ENCODE measurements at regions not wholly inside any gene's neighbourhood (a gene's known extent, or its start where the extent isn't known, plus 50 kb on each side); places are given as distances from the start of the nearest gene placed in this dataset.

DNA sequence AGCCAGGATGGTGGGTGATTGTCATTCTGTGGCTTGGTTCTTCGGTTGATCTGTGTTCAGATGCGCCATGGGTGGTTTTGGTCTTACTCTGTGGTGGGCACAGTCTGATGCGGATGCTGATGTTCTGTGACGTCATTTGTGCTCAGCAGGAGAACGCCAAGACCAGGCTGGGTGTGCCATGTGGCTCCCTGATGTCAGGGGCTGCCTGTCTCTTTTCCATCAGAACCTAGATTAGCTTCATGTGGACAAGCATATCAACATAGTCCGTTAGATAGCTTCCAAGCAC lies 100.6 kb upstream of the ARL4C start:
- no peak for DNase-seq (ENCODE audit: low spot score)
- TF ChIP-seq, protein P1, sequence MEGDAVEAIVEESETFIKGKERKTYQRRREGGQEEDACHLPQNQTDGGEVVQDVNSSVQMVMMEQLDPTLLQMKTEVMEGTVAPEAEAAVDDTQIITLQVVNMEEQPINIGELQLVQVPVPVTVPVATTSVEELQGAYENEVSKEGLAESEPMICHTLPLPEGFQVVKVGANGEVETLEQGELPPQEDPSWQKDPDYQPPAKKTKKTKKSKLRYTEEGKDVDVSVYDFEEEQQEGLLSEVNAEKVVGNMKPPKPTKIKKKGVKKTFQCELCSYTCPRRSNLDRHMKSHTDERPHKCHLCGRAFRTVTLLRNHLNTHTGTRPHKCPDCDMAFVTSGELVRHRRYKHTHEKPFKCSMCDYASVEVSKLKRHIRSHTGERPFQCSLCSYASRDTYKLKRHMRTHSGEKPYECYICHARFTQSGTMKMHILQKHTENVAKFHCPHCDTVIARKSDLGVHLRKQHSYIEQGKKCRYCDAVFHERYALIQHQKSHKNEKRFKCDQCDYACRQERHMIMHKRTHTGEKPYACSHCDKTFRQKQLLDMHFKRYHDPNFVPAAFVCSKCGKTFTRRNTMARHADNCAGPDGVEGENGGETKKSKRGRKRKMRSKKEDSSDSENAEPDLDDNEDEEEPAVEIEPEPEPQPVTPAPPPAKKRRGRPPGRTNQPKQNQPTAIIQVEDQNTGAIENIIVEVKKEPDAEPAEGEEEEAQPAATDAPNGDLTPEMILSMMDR (IDR thresholded peaks at IDR 0.05): no peak
- no peak overlapping the region for H3K27ac ChIP-seq
- H3K4me3 ChIP-seq: no peak overlapping the region

DNA sequence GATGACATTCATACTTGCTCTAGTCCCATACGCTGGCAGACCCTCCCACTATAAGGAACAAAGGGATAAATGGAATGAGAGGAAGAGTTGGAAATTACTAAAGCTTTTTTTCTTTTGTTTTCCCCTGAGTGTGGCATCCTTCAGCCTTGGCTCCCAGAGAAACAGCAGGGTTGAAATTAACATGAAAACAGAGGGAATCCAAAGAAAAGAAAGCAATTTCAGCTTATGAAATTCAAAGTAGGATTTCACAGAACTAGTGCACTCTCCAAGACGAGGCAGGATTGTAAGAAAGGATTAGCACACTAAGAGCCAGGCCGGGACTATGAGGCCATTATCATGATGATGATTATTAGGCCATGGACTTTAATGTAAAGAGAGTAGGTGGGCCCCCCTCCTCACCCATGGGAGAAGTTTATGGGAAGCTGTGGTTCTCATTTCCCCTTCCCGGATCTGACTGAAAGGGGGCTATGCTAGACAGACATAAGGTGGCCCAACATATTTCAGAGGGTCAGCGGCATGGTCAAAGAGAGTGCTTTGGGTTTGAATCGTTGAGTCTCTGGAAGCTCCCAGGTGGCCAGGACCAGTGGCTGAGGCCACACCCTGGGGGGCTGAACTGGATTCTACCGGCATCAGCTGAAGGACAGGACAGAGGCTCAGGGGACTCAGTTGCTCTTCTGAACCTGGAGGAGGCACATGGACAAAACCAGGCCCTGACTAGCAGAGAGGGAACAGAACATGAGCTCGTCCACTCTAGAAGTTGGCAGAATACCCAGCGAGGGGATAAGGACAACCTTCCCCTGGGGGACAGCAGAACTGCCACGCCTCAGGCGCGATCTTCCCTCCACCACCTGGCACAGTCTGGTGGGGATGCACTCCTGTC lies 100.1 kb upstream of the ARL4C start:
- no peak for DNase-seq (ENCODE audit: low spot score)
- Histone ChIP-seq H3K4me3 (no peak overlapping the region), H3K27ac (no peak overlapping the region)
- TF ChIP-seq, protein P1 (IDR thresholded peaks at IDR 0.05): no peak

DNA sequence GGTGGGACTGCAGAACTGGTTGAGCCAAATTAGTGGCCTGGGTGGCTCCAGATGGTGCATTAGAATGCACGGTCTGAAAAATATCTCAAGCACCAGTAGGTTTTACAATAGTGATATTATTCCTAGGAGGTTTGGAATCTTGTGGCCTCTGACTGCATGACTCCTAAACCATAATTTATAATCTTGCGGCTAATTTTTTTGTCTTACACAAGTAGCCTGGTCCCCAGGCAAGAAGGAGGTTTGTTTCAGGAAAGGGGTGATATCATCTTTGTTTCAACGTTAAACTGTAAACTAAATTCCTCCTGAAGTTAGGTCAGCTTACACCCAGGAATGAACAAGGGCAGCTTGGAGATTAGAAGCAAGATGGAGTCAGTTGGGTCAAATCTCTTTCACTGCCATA lies 98.9 kb upstream of the ARL4C start:
- Histone ChIP-seq H3K4me3 (no peak overlapping the region), H3K27ac (no peak overlapping the region)
- TF ChIP-seq, protein P1 (IDR thresholded peaks at IDR 0.05): no peak
- no peak for DNase-seq (ENCODE audit: low spot score)

DNA sequence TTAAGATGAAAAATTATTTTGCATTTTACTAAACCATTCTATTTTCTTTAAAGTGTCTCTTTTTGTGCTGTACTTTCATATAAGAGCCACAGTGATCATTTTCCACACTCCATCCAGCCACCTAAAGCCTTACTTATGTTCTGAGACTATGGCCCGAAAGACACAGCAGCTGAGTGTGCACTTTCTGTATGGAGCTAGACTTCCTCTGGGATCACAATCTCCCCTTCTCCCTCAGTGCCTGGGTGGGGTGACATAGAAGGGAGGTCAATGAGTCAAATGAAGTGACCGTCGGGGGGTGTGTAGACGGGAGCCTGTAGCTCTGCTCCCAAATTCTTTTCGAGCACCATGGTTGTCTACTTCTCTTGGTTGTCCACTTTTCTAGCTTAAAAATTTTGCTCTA lies 97.8 kb upstream of the ARL4C start:
- TF ChIP-seq, protein P1 (IDR thresholded peaks at IDR 0.05): no peak
- no peak overlapping the region for H3K27ac ChIP-seq
- H3K4me3 ChIP-seq: no peak overlapping the region
- DNase-seq (ENCODE audit: low spot score): no peak

DNA sequence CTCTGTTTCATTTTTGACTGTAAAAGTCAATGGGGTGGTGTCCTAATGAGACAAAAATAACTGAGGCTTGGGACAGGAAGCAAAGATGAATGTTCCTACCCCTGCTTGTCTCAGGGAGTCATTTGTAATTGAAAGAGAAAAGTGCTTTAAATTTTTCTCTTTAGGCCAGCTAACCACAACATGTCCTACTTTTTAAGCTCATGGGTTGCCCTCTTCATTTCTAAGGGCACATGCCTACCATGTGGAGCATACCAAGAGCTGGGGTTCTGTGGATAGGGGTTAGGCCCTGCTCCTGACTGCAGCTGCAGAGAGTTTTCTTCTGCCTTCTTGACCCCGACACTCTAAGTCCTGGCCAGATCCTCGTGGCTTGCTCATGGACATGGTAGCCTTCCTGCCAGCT lies 96.8 kb upstream of the ARL4C start:
- Histone ChIP-seq H3K27ac (no peak overlapping the region), H3K4me3 (no peak overlapping the region)
- TF ChIP-seq, protein P1 (IDR thresholded peaks at IDR 0.05): no peak
- no peak for DNase-seq (ENCODE audit: low spot score)

DNA sequence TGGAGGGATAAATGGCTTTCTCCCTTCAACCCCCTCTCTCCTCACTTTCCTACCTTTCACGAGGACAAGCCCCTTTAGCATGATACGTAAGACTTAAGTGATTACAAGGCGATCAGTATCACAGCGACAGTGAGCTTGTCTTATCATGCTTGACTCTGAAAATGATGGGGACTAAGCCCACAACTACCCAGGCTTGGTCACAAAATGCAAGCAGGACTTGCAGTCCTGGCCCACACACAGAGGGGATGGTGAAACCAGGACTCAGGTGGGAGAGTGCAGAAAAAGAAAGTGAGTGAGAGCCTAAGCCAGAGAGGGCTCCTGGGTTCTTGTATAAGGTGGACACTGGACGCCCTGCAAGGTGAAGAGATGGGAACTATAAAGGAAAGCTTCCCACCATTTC lies 95.7 kb upstream of the ARL4C start:
- DNase-seq (ENCODE audit: low spot score): no peak
- Histone ChIP-seq H3K4me3 (no peak overlapping the region), H3K27ac (no peak overlapping the region)
- TF ChIP-seq, protein P1 (IDR thresholded peaks at IDR 0.05): no peak

DNA sequence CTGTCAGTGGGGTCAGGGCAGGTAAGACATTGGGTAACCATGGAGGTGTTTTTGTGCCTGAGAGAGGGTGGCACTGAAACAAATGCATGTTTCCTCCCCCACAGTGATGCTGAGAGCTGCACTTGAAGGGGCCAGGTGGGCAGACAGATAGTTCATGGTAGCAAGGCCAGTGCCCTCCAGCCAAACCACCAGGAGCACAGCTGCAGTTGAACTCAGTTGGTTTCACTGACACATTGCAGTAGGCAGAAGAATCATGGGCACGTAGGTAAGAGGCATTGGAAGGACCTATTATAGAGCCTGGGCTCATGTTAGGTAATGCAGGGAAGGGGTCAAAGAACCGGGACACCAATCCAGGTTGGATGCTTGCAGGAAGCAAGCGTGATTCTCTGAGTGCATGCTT lies 93.2 kb upstream of the ARL4C start:
- Histone ChIP-seq H3K27ac (no peak overlapping the region), H3K4me3 (no peak overlapping the region)
- TF ChIP-seq, protein P1 (IDR thresholded peaks at IDR 0.05): no peak
- DNase-seq (ENCODE audit: low spot score): no peak

Data from coronary artery (tissue), 2 donors.